ENCODE measurements at regions not wholly inside any gene's neighbourhood (a gene's known extent, or its start where the extent isn't known, plus 50 kb on each side); places are given as distances from the start of the nearest gene placed in this dataset.
"Not testable (repeated sequence)": the region's sequence is repeated elsewhere in the genome, so short reads cannot be mapped to it uniquely, and the experiment has no call there.

DNA sequence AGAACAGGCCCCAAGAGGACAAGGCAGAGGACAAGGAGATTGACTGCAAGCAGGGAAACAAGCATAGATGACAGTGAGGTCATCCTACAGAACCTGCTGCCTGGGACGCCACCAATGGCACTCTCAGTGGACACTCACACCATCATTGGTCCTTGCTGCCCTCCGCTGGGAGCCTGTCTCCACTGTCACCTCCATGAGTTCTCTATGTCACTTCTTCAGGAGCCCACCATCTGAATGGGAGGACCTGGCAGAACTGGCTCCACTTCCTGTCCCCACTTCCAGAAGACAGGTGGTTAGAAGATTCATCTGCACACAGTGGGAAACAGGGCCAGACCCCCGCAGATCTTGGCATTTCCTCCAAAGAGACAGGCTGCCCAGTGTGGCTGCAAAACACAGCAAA is 188.9 kb downstream of the HSD17B3 start:
- Mint-ChIP-seq H3K4me1 (ENCODE audit: low read depth) (peaks cover 60% of the 10 kb centered on the region), H3K27me3 (no peaks in the 10 kb centered on the region), H3K4me3 (no peak overlapping the region), H3K27ac (no peak overlapping the region), H3K36me3 (ENCODE audit: low read depth) (no peaks in the 10 kb centered on the region), H3K9me3 (no peaks in the 10 kb centered on the region)
- intact Hi-C loops (cut with micrococcal nuclease) = no loop called here

GRCh38 chr9:96109680-96110351 is 192.2 kb downstream of the HSD17B3 start:
- Mint-ChIP-seq H3K27ac (peak overlapping the region; percentile 60), H3K9me3 (peaks cover 15% of the 10 kb centered on the region), H3K4me3 (no peak overlapping the region), H3K4me1 (ENCODE audit: low read depth) (peaks cover 35% of the 10 kb centered on the region), H3K27me3 (no peaks in the 10 kb centered on the region), H3K36me3 (ENCODE audit: low read depth) (peaks cover 9% of the 10 kb centered on the region)
- intact Hi-C loops (cut with micrococcal nuclease) = loop anchor here (5.0 kb wide), 1 partner anchor 48 kb away; no protein-coding TSS in a partner anchor

DNA sequence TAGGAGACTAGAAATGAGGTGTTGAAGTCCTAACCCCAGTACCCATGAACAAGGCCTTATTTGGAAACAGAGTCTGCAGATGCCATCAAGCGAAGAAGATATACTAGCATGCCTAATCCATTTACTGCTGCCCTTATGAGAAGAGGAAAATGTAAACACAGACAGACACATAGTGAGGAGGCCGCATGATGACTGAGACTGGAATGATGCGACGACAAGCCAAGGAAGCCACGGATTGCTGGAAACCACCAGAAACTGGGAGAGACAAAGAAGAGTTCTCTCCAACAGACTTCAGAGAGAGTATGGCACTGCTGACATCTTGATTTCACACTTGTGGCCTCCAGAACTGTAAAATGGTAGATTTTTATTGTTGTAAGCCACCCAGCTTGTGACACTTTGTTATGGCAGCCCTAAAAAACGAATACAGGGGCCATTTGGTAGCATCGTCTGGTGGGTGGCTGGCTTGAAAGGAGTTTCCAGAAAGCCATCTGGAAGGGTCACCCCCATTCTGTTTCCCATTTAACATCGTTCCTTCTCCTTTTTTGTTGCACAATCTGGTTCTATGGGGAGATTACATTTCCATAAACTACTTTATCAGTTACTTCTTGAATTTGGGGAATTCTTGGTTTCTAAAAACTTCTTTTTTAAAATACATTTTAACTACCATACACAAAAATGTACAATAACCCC is 193.1 kb downstream of the HSD17B3 start:
- Mint-ChIP-seq H3K4me1 (ENCODE audit: low read depth) (peaks cover 31% of the 10 kb centered on the region), H3K27me3 (no peaks in the 10 kb centered on the region), H3K9me3 (peaks cover 24% of the 10 kb centered on the region), H3K27ac (peak overlapping the region; percentile 60), H3K36me3 (ENCODE audit: low read depth) (peaks cover 9% of the 10 kb centered on the region), H3K4me3 (no peak overlapping the region)
- intact Hi-C loops (cut with micrococcal nuclease) = loop anchor here (5.0 kb wide), 1 partner anchor 47 kb away; no protein-coding TSS in a partner anchor

- Mint-ChIP-seq H3K4me3 (no peak overlapping the region), H3K36me3 (ENCODE audit: low read depth) (peaks cover 9% of the 10 kb centered on the region), H3K4me1 (ENCODE audit: low read depth) (peaks cover 29% of the 10 kb centered on the region), H3K27me3 (no peaks in the 10 kb centered on the region), H3K9me3 (peaks cover 30% of the 10 kb centered on the region), H3K27ac (no peak overlapping the region)
- intact Hi-C loops (cut with micrococcal nuclease) = loop anchor here (5.0 kb wide), 1 partner anchor 45 kb away; no protein-coding TSS in a partner anchor
Observed at GRCh38 chr9:96107436-96107835, 194.5 kb downstream of the HSD17B3 start.

DNA sequence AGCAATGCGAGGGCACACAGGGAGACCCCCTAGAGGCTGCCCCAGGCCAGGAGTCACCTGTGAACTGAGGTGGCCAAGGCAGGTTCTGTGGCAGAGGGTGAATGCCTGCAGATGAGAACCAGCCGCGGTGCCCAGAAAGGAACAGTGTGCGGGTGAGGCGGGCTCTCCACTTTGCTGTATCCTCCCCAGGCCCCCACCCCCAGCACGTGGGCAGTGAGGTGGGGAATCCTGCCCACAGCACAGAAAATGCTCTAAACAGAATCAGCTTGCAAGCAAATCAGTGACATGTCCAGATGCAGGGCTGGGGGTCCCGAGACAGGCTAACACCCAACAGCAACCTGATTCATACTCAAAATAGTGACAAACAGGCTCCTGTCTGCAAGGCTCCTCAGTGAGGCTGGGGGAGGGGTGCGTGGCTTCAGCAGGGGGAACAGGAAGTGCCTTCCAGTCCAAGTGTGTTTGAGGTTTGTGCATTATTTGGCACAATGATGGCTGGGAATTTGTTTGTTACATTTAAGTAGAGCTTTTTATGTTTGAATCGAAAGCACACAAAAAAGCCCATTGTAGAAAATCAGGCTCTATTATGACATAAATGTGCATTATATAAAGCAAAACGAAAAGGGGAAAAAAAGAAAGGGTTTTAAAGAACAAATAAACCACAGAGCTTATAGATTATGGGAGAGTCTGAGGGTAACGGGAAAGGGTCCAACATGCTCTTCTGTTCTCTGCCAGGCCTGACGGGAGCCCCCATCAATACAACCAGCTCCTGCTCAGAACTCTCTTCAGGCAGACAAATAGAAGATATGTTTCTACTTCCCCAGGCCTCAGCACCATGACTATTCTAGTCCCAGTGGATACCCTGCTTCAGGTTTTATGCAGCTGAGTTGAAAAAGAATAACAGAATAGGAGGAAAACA is 201.3 kb downstream of the HSD17B3 start:
- Mint-ChIP-seq H3K9me3 (peaks cover 40% of the 10 kb centered on the region), H3K27me3 (no peaks in the 10 kb centered on the region), H3K4me3 (no peak overlapping the region), H3K36me3 (ENCODE audit: low read depth) (peaks cover 3% of the 10 kb centered on the region), H3K4me1 (ENCODE audit: low read depth) (peaks cover 9% of the 10 kb centered on the region), H3K27ac (no peak overlapping the region)
- intact Hi-C loops (cut with micrococcal nuclease) = no loop called here

GRCh38 chr9:96090630-96091029 is 211.3 kb downstream of the HSD17B3 start:
- Mint-ChIP-seq H3K27me3 (peaks cover 11% of the 10 kb centered on the region), H3K9me3 (peaks cover 13% of the 10 kb centered on the region)
- H3K36me3 Mint-ChIP-seq (ENCODE audit: low read depth); H3K4me3 Mint-ChIP-seq; H3K27ac Mint-ChIP-seq; H3K4me1 Mint-ChIP-seq (ENCODE audit: low read depth); intact Hi-C loops (cut with micrococcal nuclease): not testable (repeated sequence)

DNA sequence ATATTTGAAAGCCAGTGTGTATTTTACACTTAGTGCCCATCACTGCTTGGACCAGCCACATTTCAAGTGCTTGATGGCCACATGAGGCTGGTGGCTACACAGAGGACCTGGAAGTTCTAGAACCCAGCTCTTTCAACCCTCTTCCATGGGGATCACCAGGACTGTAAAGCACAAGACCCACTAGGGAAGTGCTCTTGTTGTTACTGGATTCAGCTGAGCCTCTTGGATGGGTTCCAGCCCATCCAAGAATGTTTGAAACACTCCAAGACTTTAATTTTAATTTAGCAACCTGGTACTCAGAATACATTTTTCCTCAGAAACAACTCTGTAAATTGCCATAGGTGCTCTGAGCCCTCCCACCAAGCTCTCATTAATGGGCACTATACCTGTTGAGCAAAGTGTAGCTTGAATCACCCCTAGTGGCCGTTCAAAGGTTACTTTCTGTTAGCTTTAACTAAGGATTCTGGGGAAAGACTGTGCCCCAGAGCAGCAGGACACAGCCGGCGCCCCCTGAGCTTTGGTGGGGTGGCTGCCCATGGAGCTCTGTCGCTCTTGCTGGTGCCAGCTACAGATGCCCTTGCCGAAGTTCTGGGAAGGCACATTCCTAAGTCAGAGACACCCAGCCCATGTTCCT is 212.4 kb downstream of the HSD17B3 start:
- H3K36me3 Mint-ChIP-seq (ENCODE audit: low read depth) = no peaks in the 10 kb centered on the region
- intact Hi-C loops (cut with micrococcal nuclease) = no loop called here
- no peak overlapping the region for H3K4me3 Mint-ChIP-seq
- H3K9me3 Mint-ChIP-seq = peaks cover 3% of the 10 kb centered on the region
- H3K27ac Mint-ChIP-seq = no peak overlapping the region
- H3K4me1 Mint-ChIP-seq (ENCODE audit: low read depth) = no peaks in the 10 kb centered on the region
- H3K27me3 Mint-ChIP-seq = peaks cover 11% of the 10 kb centered on the region

DNA sequence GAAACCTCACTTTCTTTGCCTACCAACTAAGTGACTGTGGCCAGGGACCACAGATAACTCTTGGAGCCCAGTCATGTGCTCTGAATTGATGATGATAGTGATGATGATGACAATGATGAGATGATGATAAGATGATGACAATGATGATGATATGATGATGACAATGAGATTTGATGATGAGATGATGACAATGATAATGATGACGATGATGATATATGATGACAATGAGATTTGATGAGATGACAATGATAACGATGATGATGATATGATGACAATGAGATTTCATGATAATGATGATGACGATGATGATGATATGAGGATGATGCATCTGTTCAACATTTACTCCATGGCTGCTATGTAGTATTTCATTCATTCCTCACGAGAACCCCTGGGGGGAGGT is 213.0 kb downstream of the ERCC6L2 start:
- Mint-ChIP-seq H3K4me1 (ENCODE audit: low read depth) (no peaks in the 10 kb centered on the region), H3K9me3 (no peaks in the 10 kb centered on the region), H3K27ac (no peak overlapping the region), H3K4me3 (no peak overlapping the region), H3K36me3 (ENCODE audit: low read depth) (no peaks in the 10 kb centered on the region), H3K27me3 (peaks cover 11% of the 10 kb centered on the region)
- intact Hi-C loops (cut with micrococcal nuclease) = no loop called here

GRCh38 chr9:96087669-96088299 is 212.3 kb downstream of the ERCC6L2 start:
- H3K9me3 Mint-ChIP-seq = no peaks in the 10 kb centered on the region
- H3K27me3 Mint-ChIP-seq = peaks cover 11% of the 10 kb centered on the region
- no peak overlapping the region for H3K4me3 Mint-ChIP-seq
- no peaks in the 10 kb centered on the region for H3K36me3 Mint-ChIP-seq (ENCODE audit: low read depth)
- no peak overlapping the region for H3K27ac Mint-ChIP-seq
- intact Hi-C loops (cut with micrococcal nuclease) = no loop called here
- H3K4me1 Mint-ChIP-seq (ENCODE audit: low read depth) = no peaks in the 10 kb centered on the region

DNA sequence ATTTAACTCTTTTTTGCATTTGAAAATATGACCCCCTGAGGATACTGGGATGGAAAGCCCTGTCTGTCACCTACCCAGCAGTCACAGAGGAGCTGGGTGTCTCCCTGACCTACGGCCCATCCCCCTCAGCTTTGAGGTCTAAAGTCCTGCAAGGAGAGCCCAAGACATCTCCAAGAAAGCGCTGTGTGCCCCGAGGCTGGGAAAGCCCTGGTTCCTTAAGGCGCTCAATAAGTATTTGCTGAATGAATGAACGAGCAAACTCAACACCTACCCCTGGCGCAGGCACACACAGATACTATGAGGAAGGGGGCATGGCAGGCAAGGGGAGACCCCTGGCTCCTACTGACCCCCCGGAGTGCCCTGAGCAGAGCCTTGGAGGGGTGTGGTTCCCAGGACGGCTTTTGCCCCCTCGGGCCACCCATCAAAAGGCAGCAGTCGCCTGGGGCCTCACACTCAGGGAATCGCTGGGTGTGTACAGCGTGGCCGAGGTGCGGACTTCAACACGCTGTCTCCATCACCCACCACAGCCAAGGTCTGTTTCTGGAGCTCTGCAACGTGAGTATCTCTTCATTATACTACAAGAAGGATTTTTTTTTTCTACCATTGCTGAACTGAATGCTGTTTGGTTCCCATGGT is 211.6 kb downstream of the ERCC6L2 start:
- Mint-ChIP-seq H3K9me3 (no peaks in the 10 kb centered on the region), H3K27ac (no peak overlapping the region), H3K4me3 (no peak overlapping the region), H3K27me3 (peaks cover 11% of the 10 kb centered on the region), H3K36me3 (ENCODE audit: low read depth) (no peaks in the 10 kb centered on the region), H3K4me1 (ENCODE audit: low read depth) (no peaks in the 10 kb centered on the region)
- intact Hi-C loops (cut with micrococcal nuclease) = no loop called here

- peaks cover 11% of the 10 kb centered on the region for H3K27me3 Mint-ChIP-seq
- H3K36me3 Mint-ChIP-seq (ENCODE audit: low read depth) = no peaks in the 10 kb centered on the region
- H3K4me1 Mint-ChIP-seq (ENCODE audit: low read depth) = no peaks in the 10 kb centered on the region
- H3K9me3 Mint-ChIP-seq = no peaks in the 10 kb centered on the region
- no peak overlapping the region for H3K27ac Mint-ChIP-seq
- no peak overlapping the region for H3K4me3 Mint-ChIP-seq
- intact Hi-C loops (cut with micrococcal nuclease) = no loop called here
Observed at GRCh38 chr9:96085491-96086143, 210.1 kb downstream of the ERCC6L2 start.

DNA sequence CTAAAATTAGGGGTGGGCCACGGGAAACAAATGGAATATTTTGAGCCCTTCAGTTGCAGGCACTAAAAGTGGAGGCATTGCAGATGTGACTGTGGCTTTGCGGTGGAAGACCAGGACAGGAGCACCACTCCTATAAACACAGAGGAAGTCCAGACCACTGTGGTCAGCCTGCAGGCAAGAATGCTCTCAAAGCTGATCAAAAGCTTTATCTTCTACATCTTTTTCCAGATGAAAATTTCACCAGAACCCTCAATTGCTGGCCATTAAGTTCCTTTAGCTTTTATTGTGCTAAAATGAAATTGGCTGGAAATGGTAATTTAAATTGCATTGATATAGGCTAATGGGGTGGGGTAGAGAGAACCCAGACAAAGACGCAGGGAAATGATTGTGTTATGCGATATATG is 208.8 kb downstream of the ERCC6L2 start:
- intact Hi-C loops (cut with micrococcal nuclease) = no loop called here
- no peak overlapping the region for H3K4me3 Mint-ChIP-seq
- no peaks in the 10 kb centered on the region for H3K36me3 Mint-ChIP-seq (ENCODE audit: low read depth)
- no peaks in the 10 kb centered on the region for H3K9me3 Mint-ChIP-seq
- peaks cover 11% of the 10 kb centered on the region for H3K27me3 Mint-ChIP-seq
- H3K27ac Mint-ChIP-seq = no peak overlapping the region
- H3K4me1 Mint-ChIP-seq (ENCODE audit: low read depth) = no peaks in the 10 kb centered on the region

All from dendritic cell treated with granulocyte-macrophage colony-stimulating factor and Interleukin-4, amounts not matched to agents 40 ng/mL and 50 ng/mL, for 4 days (primary cell).